Cardiac fibroblast (primary cell): ENCODE measurements at regions not wholly inside any gene's neighbourhood (a gene's known extent, or its start where the extent isn't known, plus 50 kb on each side); places are given as distances from the start of the nearest gene placed in this dataset.

ENCODE experiments used
- DNase-seq, 2 donors: peaks; one replicate each; pipeline versions ENCODE4 v3.0.0 to v3.0.0-alpha.2; 2010; ENCODE audit warnings: low read depth in 2 of 2
- H3K4me3 ChIP-seq, 2 donors: replicated peaks in 1 of 2; 1 replicate in 1 of 2; 2 replicates in 1 of 2; pipeline ENCODE4 v1.5.1; 2011; ENCODE audit warnings: low read depth in 2 of 2, low read length in 2 of 2, mild to moderate bottlenecking in 2 of 2, moderate library complexity in 1 of 2
- CTCF ChIP-seq: IDR thresholded peaks from one replicate; pipeline ENCODE4 v1.5.1; 2011; ENCODE audit warnings: low read depth, mild to moderate bottlenecking, low read length, inconsistent platforms

- DNase-seq = no peak
- TF ChIP-seq CTCF = no peak
These were observed 204.1 kb downstream of the KATNAL1 start for GRCh38 chr13:30103161-30103840.

DNA sequence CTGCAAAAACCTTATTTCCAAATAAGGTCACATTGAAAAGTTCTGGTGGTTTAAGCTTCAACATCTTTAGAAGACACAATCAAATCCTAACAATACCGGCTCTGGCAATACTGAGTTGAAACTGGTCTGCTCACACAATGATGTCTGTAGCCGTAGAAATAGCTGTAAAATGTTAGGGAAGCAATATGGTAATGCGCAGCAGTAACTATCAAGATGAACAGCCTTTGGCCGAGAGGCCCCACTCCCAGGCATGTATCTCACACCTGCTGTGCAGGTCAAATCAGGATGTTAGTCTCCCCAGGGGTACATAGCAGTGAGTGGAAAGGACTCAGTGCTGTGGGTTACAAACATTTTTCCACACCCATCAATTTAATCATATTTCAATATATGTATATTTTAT, 207.1 kb downstream of the KATNAL1 start:
- TF ChIP-seq CTCF = no peak
- DNase-seq = no peak
- H3K4me3 ChIP-seq = no peak overlapping the region

More at GRCh38 chr13:30103161-30103840, 204.1 kb downstream of the KATNAL1 start:
- H3K4me3 ChIP-seq = no peak overlapping the region

- DNase-seq = no peak
- H3K4me3 ChIP-seq = no peak overlapping the region
- TF ChIP-seq CTCF = no peak
These were observed 209.7 kb downstream of the KATNAL1 start for GRCh38 chr13:30097701-30098100.

- DNase-seq = no peak
- no peak overlapping the region for H3K4me3 ChIP-seq
- TF ChIP-seq CTCF = no peak
These were observed 210.3 kb downstream of the KATNAL1 start for GRCh38 chr13:30097089-30097488.

- TF ChIP-seq CTCF = no peak
- no peak for DNase-seq
- H3K4me3 ChIP-seq = no peak overlapping the region
These were observed 213.3 kb downstream of the KATNAL1 start for GRCh38 chr13:30094015-30094414.

DNA sequence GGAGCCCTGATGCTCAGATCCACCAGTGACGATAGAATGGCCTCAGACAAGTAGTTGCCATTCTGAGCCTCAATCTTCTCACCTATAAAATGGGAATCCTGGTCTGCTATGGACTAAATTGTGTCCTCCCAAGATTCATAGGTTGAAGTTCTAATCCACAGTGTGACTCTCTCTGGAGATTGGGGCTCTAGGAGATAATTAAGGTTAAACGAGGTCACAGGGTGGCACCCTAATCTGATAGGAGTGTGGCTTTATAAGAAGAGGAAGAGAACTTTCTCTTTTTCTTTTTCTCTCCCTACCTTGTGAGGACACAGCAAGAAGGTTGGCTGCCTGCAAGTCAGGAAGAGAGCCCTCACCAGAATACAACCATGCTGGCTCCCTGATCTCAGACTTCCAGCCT, 214.1 kb downstream of the KATNAL1 start:
- no peak overlapping the region for H3K4me3 ChIP-seq
- TF ChIP-seq CTCF = no peak

GRCh38 chr13:30091691-30092090, 215.7 kb downstream of the KATNAL1 start:
- TF ChIP-seq CTCF = no peak
- DNase-seq = no peak
- no peak overlapping the region for H3K4me3 ChIP-seq

More for the DNA sequence above, 214.1 kb downstream of the KATNAL1 start:
- no peak for DNase-seq
